ENCODE measurements at regions not wholly inside any gene's neighbourhood (a gene's known extent, or its start where the extent isn't known, plus 50 kb on each side); places are given as distances from the start of the nearest gene placed in this dataset.
"Not testable (repeated sequence)": the region's sequence is repeated elsewhere in the genome, so short reads cannot be mapped to it uniquely, and the experiment has no call there.

GRCh38 chr13:18276280-18276679 lies 905.3 kb downstream of the TUBA3C start:
- H3K27ac ChIP-seq; intact Hi-C loops (cut with DNase I); DNase-seq; ATAC-seq; H3K4me3 ChIP-seq; H3K36me3 ChIP-seq; H3K9me3 ChIP-seq; H3K4me1 ChIP-seq; H3K27me3 ChIP-seq: not testable (repeated sequence)

DNA sequence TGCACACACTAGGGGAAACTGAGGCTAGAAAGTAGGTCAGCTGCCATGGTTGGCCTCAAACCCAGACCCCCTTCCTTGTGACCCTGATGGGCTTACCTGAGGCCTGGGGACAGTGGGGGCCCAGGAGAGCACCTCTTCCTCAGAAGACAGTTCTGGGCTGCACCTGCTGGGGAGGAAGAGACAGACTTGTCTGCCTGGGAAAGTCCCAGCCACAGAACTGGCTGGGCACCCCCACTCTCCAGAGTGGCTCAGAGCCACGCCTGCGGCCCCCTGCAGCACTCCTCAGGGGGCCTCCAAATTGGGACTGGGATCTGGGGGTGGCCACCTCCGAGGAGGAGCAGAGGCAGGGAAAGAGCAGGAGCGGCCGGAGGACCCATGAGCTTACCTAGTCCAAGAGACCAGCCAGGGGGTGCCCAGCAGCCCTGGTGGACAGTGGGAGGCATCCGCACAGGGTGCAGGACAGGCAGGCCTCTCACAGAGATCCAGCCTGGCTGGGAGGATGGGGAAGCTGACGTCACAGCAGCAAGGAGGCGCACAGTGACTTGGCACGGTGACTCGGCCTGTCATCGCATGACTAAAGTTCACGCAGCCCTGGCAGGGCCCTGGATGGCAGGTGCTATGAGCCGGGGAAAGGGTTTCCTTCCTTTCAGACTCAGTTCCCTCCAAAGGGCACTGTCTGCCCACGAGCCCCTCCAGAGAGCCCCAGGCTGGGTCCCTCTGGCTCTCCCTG lies 907.7 kb downstream of the TUBA3C start:
- H3K9me3 ChIP-seq; intact Hi-C loops (cut with DNase I); H3K4me1 ChIP-seq; DNase-seq; H3K27me3 ChIP-seq; H3K27ac ChIP-seq; H3K4me3 ChIP-seq; H3K36me3 ChIP-seq: not testable (repeated sequence)
- peak; percentile 11 for ATAC-seq

DNA sequence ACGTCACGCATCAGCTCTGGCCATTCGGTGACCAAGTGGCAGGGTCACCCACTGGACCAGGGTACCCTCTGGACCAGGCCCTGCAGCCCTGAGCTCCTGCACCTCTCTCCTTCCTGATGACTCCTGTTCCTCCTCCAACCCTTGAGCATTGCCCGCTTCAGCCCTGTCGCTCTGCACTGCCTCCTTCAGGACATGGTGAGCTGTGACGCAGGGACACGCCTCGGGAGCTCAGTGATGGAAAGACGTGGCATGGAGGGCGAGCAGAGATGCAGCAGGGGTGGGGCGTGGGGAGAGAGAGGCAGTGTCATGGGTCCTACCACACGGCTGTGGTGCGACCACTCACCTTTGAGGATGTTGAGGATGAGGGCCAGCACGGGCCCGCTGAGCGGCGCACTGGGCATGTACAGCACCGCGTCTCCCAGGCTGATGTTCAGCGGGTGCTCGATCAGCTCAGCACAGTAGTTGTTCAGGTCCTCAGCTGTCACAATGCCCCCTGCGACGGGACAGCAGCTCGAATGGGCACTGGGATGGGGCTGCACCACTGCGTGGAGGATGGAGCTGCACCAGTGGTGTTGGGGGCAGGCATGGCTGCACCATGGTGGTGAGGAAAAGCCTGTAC lies 922.7 kb downstream of the TUBA3C start:
- H3K27me3 ChIP-seq; H3K4me3 ChIP-seq; ATAC-seq; H3K27ac ChIP-seq; H3K4me1 ChIP-seq; H3K9me3 ChIP-seq; H3K36me3 ChIP-seq; intact Hi-C loops (cut with DNase I); DNase-seq: not testable (repeated sequence)

DNA sequence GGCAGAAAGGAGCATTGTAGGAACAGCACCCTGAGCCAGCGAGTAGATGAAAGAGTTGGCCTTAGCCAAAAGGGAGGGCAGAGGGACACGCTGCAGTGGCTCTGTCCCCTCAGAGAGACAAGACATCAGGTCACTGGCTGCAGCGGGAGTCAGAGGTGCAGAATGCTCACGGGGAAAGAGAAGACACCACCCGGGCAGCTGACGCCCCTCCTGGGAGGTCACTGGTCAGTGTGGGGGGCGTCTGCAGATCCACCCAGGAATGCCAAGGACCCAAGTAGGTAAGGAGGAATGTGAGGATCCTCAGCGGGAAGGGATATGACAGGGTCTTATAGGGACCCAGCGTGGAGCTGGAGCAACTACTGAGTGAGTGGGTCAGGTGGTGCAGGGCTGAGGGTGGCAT lies 923.9 kb downstream of the TUBA3C start:
- ATAC-seq; H3K9me3 ChIP-seq; H3K27me3 ChIP-seq; DNase-seq; H3K36me3 ChIP-seq; intact Hi-C loops (cut with DNase I); H3K4me1 ChIP-seq; H3K4me3 ChIP-seq; H3K27ac ChIP-seq: not testable (repeated sequence)

- H3K36me3 ChIP-seq; H3K9me3 ChIP-seq; intact Hi-C loops (cut with DNase I); H3K4me3 ChIP-seq; H3K27ac ChIP-seq; H3K27me3 ChIP-seq; H3K4me1 ChIP-seq; DNase-seq; ATAC-seq: not testable (repeated sequence)
Measured at GRCh38 chr13:18252848-18253247, 928.8 kb downstream of the TUBA3C start.

- ATAC-seq, result not testable (repeated sequence)
Measured at GRCh38 chr13:18248533-18249240, 932.9 kb downstream of the TUBA3C start.

DNA sequence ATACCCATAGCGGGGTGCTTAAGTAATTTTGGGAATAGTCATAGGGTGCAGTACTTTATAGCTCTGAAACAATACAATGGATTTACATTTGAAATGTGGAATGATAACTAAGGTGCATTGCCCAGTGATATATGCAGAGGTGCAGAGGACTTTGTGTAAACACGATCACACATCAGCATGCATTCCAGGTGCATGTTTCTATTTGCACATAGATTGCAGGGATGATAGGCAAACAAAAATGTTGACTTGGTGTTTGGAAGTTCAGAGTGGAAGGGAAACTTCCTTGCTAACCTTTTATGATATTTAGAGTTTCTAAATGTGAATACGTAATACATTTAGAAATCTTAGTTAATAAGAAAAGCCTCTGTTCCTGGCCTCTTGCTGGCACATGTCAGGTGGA lies 941.5 kb downstream of the TUBA3C start:
- DNase-seq; ATAC-seq; H3K27me3 ChIP-seq; H3K4me1 ChIP-seq; H3K27ac ChIP-seq; H3K36me3 ChIP-seq; H3K9me3 ChIP-seq; H3K4me3 ChIP-seq; intact Hi-C loops (cut with DNase I): not testable (repeated sequence)

More at GRCh38 chr13:18248533-18249240, 932.9 kb downstream of the TUBA3C start:
- H3K9me3 ChIP-seq; H3K27ac ChIP-seq; H3K36me3 ChIP-seq; H3K4me1 ChIP-seq; H3K4me3 ChIP-seq; intact Hi-C loops (cut with DNase I); DNase-seq; H3K27me3 ChIP-seq: not testable (repeated sequence)

- DNase-seq; H3K4me3 ChIP-seq; H3K27ac ChIP-seq; ATAC-seq; intact Hi-C loops (cut with DNase I); H3K36me3 ChIP-seq; H3K27me3 ChIP-seq; H3K9me3 ChIP-seq; H3K4me1 ChIP-seq: not testable (repeated sequence)
Measured at GRCh38 chr13:18238586-18238985, 943.0 kb downstream of the TUBA3C start.

GRCh38 chr13:18236528-18236815 lies 945.2 kb downstream of the TUBA3C start:
- intact Hi-C loops (cut with DNase I), result no loop called here
- Histone ChIP-seq H3K9me3 (no peaks in the 10 kb centered on the region), H3K4me3 (no peak overlapping the region), H3K36me3 (no peaks in the 10 kb centered on the region), H3K27me3 (no peaks in the 10 kb centered on the region), H3K4me1 (no peaks in the 10 kb centered on the region), H3K27ac (no peak overlapping the region)
- TF ChIP-seq CTCF (IDR thresholded peaks at IDR 0.05), result no peak
- DNase-seq, result no peak
- ATAC-seq, result no peak
